CD4-positive, alpha-beta T cell treated with Interleukin-15 for 1 hour (primary cell): ENCODE measurements at regions not wholly inside any gene's neighbourhood (a gene's known extent, or its start where the extent isn't known, plus 50 kb on each side); places are given as distances from the start of the nearest gene placed in this dataset.
"Not testable (repeated sequence)": the region's sequence is repeated elsewhere in the genome, so short reads cannot be mapped to it uniquely, and the experiment has no call there.

ENCODE experiments used
- DNase-seq: peaks from one replicate; pipeline ENCODE4 v3.0.0-alpha.2; 2020

DNA sequence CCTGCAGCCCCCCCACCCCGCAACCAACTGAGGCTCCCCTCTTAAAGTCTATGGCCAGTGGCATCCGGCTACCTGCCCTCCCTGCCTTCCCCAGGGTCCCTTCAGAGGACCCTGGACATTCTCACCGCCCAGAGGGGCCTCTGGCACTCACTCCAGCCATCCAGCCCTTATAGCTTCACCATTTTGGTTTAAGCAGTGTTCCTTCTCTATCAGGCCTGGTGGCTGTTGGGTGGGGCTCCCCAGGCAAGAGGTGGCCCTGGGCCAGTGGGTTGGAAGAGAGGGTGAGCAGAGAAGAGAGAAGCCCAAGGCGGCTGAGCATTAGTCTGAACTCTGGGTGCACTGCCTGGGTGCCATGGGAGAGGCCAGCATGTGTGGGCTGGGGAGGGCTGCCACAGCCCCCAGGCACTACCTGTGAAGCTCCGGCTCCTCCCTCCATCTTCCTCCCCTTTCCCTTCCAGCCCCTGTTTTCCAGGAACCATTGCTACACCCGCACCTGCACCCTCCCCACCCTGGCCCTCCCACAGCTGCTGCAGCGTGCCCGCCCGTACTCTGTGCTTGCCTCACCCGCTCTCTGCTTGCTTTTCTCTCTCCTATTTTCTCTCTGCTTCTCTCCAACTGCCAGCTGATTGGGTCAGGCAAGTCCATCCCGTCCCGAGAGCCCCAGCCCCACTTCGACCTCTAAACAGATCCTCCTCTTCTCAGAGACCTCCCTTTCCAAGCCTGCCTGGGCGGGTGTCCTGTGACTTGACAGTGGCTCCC, 168.2 kb downstream of the TBC1D2B start:
- no peak for DNase-seq

DNA sequence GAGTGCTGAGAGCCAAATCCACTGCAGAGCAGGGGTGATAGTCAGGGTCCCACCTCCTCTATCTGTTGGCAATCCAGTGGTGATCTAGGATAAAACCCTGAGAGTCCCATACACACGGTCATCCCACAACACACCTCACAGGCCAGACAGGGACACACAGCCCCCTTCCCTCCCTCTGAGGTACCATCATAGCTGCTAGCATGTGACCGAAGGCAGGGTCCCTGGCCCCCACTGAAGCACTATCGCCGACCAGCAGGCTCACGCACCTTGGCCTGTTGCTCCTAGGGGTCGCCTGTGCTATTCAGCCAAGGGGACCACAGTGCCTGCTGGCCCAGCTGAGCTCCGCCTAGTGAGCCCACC, 168.8 kb downstream of the TBC1D2B start:
- DNase-seq = not testable (repeated sequence)

DNA sequence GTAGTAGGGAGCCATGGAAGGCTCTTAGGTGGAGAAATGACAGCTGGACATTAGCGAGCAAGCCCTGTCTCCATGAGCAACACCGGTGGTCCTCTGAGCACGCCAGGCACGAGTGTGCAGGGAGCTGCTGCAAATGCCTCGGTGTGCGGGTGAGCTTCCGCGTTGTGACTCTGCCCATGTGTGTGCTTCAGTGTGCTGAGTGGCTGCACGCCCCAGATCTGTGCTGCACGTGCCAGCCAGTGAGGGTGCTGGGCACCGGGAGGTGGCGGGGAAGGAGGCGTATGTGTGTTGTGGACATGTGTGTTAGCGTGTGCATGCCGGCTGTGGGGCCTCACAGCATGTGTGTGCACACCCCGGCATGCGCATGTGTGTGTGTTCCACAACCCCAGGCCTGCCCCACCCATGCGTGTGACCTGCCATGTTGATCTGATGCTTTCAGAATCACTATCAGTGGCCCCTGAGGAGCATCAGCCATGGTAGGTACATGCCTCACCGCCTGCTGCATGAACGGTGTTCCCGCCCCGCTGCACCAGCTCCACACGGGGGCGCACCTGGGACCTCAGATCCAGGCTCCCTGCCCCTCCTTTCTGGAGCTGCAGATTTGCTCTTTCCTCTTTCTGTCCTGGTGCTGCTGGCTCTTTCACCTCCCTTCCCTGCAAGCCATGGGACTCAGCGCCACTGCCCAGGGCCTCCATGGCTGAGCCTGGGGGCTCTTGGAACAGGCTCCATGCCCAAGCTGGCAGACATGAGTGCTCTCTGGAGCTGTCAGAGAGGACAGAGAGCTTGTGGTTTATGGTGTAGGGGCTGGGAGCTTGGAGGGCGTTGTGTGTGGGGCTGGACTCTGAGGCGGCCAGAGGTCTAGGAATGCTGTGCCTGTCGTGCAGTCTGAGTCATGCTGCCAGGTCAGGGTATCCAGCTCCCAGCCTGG, 169.4 kb downstream of the TBC1D2B start:
- no peak for DNase-seq

DNA sequence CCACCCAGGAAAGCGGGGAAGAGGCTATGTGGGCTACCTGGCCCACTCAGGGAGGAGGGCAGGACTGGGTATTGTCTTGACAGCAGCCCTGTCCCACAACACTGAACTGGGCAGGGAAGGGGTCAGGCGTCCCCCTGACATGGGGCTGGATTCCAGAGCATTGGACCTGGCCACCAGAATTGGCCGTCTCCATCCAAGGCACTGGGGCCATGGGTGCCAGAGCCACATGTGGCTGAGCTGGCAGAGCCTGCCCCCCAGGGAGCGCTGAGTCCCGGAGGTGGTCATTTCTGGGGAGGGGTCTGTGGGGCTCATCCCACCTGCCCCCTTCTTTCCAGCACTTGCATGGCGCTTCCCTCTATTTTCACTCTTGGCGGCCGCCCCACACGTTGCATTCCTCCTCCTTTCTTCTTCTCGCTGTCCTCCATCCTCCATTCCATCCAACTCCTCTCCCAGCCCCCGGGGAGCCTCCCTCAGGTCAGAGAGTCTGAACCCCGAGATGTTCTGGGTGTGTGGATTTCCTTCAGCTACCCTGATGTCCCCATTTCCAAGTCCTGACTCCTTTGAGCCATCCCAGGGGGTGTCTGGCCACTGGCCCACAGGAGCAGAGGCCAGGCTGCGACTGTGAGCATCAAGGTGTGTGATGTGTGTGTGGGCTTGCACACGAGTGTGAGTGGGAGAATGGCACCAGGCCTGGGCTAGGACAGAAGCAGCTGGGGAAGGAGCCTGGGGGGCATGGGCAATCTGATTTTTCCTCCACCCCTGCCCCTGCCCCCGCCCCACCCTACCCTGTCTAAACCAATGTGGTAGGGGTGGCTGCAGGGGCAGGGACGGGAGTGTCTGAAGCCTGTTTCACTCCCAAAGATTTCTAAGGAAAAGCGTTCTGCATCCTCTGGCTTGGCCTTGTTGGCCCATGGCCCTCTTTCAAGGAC, 171.2 kb downstream of the TBC1D2B start:
- DNase-seq = not testable (repeated sequence)

DNA sequence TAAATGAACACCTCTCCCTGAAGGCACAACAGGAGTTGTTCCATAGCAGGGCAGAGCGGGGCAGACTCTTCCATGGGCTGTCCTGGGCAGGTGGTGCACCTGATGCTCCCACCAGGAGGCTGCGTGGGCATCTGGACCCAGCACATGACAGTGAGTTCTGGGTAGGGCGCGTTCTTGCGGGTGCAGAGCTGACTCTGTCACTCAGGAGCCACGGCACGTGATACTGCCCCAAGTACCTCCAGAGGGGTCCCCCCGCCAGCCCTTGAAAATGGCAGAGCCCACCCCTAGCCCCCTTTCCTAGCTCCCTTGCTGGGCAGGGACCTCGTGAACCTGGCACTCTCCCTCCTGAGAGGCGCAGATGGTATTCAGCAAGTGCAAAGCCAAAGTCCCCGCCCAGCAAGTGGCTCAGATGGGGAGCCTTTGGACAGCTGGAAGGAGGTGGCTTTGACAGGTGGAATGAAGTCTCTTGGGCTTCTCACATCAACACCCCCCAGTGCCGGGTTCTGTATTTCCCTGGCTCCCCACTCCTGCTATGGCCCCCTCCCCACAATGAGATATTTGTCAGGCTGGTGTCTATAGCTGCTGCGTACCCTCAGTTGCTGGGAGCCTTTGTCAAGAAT, 172.1 kb downstream of the TBC1D2B start:
- no peak for DNase-seq

DNA sequence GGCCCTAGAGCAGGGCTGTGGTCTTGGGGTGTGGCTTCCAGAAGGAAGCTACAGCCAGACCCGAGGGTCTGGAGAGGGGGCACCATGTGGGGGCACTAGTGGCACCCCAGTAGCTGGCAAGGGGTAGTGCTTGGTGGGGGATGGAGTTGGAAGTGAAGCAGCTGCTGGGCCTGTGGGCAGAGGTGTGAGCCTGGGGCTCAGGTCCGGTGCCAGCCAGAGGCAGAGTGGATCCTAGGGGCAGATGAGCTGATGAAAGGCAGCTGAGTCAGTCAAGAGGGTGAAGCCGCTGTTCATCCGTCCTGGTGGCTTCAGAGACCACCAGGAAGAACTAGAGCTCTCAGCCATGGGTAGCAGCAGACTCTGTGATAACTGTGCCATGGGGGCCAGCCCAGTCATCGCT, 172.6 kb downstream of the TBC1D2B start:
- DNase-seq = no peak

DNA sequence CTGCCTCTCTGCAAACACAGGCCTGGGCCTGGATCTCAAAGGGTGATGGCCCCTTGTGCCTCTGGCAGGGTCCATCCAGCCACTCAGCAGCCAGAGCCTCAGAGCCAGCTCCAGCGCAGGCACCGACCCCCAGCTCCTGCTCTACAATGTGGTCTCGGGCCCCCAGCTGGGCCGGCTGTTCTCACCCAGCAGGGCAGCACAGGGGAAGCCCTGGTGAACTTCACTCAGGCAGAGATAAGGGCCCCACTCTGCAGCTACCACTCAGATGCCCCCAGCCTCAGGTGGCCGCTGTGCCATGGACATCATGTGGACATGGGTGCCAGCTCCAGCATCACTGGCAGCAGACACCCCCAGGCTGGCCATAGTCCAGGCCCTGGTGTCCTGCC, 173.1 kb downstream of the TBC1D2B start:
- DNase-seq = no peak

DNA sequence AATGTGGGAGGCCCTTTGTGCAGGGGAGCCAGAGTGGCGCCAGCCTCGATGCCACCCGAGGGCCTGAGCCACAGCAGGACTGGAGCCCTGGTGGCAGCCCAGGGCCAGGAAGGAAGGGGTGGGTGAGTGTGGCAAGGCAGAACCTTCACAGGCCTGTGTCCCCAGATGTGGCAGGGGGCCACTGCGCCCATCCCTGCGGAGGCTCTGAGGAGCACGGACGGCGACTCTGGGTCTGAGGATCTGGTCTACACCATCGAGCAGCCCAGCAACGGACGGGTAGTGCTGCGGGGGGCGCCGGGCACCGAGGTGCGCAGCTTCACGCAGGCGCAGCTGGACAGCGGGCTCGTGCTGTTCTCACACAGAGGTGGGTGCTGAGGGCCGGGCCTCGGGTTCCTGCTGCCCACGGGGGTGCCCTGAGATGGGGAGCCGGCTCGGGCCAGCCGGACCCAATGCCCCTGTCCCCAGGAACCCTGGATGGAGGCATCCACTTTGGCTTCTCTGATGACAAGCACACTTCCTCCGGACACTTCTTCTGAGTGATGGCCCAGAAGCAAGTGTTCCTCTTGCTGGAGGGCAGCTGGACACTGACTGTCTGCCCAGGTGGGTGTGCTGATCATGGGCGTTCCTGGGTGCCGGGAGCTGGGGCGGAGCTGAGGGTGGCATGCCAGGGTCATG, 173.6 kb downstream of the TBC1D2B start:
- DNase-seq = not testable (repeated sequence)

DNA sequence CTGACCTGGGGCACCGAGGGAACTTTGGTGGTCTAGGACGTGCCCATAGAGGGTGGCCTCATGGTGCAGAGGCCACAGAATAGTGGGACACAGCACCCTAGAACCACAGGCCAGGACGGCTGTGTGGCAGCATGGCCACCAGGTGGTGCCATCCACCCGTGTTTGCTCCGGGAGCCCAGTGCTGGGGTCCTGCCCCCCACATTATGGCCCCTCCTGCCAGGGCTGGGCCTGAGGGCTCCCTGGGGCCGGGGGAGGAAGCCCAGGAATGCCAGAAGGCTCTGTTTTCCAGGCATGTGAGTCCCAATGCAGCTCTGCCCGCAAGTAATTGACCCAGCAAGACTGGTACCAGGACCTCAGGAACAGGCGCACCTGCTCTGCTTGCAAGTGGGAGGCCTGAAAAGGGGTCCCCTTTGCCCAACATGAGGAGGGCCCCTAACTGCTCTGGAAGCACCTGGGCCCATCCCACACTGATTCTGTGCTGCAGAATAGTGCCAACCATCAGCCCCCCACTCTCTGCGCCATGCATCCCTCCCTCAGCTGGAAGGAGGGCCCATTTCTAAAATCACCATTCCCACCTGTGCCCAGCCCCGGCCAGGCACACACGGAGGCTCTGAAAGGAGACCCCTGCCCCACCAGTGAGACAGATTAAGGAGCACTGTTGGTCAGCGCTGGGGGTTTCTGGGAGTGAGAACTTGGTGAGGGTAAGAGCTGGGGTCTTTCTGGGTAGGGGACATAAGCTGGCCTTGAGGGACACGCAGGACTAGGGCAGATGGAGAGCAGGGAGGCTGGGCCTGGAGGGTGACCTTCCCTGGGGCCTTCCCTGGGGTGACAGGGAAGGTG, 174.4 kb downstream of the TBC1D2B start:
- not testable (repeated sequence) for DNase-seq

DNA sequence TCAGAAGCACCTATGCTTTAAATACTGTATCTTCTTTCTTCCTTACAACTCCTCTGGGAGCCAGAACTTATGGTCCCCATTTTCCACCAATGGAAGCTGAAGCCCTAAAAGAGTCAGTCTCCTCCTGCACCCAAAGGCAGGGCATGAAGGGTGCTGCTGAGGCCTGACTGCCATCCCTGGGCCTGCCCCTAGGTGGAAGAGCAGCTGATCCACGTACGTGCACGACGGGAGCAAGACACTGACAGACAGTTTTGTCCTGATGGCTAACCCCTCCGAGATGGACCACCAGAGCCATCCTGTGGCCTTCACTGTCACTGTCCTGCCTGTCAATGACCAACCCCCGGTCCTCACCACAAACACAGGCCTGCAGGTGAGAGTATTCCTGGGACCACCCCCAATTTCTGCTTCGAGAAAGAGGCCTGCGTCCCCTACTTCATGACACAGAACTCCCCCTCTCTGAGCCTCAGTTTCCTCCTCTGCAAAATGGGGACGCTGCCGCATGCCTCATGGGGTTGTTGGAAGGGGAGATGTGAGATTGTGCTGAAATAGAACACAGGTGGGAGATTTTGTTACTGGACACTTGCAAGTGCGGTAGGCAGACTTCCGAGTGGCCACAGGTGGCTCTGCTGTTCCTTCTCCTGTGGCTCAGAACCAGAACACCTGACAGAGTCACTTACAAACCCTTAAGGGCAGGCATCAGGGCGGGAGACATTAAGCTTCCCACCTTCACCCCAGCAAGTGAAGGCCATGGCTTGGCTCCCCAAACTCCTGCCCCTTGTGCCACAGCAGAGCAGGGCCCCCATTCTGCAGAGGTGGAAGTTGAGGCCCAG, 175.4 kb downstream of the TBC1D2B start:
- no peak for DNase-seq

DNA sequence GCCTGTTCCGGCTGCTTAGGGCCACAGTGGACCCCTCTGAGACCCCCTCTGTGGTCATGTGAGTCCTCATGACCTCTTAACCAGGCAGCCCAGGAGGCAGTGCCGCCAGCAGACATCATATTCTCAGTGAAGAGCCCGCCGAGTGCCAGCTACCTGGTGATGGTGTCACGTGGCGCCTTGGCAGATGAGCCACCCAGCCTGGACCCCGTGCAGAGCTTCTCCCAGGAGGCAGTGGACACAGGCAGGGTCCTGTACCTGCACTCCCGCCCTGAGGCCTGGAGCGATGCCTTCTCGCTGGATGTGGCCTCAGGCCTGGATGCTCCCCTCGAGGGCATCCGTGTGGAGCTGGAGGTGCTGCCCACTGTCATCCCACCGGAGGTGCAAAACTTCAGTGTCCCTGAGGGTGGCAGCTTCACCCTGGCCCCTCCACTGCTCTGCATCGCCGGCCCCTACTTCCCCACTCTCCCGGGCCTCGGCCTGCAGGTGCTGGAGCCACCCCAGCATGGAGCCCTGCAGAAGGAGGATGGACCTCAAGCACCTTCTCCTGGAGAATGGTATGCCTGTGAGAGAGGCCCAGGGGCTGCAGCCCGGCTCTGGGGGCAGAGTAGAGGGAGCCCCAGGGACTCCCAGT, 176.1 kb downstream of the TBC1D2B start:
- DNase-seq = no peak

DNA sequence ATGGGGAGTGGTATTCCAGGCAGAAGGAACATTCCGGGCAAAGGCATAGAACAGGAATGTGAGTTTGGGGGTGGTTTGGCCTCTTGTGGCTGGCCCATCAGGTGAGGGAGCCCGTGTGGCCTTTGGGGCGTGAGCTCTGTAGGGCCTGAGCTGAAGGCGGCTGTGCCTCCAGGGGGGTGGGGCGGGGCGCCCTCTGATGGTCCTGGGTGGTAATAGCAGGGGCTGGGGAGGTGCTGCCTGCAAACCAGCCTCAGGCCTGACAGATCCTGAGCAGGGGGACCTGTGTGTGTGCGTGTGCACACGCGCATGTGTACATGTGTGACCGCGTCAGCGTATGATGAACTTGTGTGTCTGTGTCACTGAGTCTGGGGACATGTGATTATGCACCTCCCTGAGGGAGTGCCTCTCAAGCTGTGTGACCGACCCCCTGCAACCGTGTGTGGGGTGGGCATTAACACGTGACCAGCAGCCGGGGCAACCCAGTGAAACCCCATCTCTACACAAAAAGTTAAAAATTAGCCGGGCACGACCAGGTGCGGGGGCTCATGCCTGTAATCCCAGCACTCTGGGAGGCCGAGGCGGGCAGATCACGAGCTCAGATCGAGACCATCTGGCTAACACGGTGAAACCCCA, 177.1 kb downstream of the TBC1D2B start:
- DNase-seq = not testable (repeated sequence)

DNA sequence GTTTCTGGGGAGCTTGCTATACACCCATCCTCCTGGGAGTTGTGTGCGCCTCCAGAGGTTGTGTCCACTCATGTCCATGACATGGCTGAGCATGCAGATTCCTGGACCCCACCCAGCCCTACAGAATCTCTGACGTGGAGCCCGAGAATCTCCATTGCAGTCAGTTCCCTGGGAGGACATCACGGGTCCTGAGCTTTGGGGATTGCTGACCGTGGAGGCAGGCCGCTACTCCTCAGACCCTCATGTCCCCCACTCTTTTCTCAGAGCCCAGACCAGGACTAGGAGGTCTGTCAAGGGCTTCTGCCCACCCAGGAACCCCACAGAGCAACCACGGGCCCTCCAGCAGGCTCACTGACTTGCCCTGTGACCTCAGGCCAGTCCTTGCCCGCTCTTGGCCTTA, 177.7 kb downstream of the TBC1D2B start:
- DNase-seq = not testable (repeated sequence)

DNA sequence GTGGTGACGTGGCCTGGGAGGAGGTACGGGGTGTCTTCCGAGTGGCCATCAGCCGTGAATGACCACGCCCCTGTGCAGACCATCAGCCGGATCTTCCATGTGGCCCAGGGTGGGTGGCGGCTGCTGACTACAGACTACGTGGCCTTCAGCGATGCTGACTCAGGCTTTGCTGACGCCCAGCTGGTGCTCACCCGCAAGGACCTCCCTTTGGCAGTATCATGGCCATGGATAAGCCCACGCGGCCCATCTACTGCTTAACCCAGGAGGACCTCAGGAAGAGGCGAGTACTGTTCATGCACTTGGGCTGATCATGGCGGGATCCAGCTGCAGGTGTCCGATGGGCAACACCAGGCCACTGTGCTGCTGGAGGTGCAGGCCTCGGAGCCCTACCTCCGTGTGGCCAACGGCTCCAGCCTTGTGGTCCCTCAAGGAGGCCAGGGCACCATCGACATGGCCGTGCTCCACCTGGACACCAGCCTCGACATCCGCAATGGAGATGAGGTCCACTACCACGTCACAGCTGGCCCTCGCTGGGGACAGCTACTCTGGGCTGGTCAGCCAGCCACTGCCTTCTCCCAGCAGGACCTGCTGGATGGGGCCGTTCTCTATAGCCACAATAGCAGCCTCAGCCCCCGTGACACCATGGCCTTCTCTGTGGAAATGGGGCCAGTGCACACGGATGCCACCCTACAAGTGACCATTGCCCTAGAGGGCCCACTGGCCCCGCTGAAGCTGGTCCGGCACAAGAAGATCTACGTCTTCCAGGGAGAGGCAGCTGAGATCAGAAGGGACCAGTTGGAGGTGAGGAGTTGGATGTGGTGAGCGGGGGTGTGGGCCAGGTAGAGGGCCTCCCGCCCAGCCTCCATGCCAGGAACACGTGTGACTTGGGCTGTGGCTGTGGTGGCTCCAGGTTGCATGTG, 178.4 kb downstream of the TBC1D2B start:
- DNase-seq = no peak

DNA sequence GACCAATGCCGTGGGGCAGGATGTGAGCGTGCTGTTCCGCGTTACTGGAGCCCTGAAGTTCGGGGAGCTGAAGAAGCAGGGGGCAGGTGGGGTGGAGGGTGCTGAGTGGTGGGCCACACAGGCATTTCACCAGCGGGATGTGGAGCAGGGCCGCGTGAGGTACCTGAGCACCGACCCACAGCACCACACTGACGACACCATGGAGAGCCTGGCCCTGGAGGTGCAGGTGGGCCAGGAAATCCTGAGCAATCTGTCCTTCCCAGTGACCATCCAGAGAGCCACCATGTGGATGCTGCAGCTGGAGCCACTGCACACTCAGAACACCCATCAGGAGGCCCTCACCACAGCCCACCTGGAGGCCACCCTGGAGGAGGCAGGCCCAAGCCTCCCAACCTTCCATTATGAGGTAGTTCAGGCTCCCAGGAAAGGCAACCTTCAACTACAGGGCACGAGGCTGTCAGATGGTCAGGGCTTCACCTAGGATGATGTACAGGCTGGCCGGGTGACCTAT, 179.6 kb downstream of the TBC1D2B start:
- no peak for DNase-seq

DNA sequence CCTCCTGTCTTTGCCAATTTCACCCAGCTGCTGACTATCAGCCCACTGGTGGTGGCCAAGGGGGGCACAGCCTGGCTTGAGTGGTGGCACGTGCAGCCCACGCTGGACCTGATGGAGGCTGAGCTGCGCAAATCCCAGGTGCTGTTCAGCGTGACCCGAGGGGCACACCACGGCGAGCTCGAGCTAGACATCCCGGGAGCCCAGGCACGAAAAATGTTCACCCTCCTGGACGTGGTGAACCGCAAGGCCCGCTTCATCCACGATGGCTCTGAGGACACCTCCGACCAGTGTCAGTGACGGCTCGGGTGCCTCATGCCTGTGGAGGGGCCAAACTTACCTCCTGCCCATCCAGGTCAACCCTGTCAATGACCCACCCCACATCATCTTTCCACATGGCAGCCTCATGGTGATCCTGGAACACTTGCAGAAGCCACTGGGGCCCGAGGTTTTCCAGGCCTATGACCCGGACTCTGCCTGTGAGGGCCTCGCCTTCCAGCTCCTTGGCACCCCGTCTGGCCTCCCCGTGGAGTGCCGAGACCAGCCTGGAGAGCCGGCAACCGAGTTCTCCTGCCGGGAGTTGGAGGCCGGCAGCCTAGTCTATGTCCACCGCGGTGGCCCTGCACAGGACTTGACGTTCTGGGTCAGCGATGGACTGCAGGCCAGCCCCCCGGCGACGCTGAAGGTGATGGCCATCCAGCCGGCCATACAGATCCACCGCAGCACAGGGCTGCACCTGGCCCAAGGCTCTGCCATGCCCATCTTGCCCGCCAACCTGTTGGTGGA, 180.2 kb downstream of the TBC1D2B start:
- DNase-seq = not testable (repeated sequence)
